CD4-positive, alpha-beta T cell (primary cell): ENCODE measurements at regions not wholly inside any gene's neighbourhood (a gene's known extent, or its start where the extent isn't known, plus 50 kb on each side); places are given as distances from the start of the nearest gene placed in this dataset.

Experiments
- ATAC-seq: fragments of 200-7000 bp; cut with Tn5 transposase; one replicate; pipeline ENCODE4 v1.10.0; 2022; ENCODE audit warnings: mild to moderate bottlenecking; ENCODE audit not compliant: poor library complexity
- CTCF ChIA-PET: fragments of 350-600 bp; sonication (Branson Sonifier 250); formaldehyde crosslinking; loops from one replicate; lab custom pipeline; 2021; ENCODE audit warnings: antibody characterized with exemption, inconsistent platforms; lab: Charles Lee
- POLR2A ChIA-PET: fragments of 350-600 bp; sonication (Branson Sonifier 250); formaldehyde crosslinking; loops from one replicate; lab custom pipeline; 2021; ENCODE audit warnings: antibody characterized with exemption, inconsistent platforms; lab: Charles Lee
- DNase-seq, 14 experiments: peaks; one replicate each; pipeline ENCODE4 v3.0.0-alpha.2; 2013 to 2020; ENCODE audit warnings: mixed read lengths in 2 of 14
- H3K27ac ChIP-seq, 2 donors: one replicate each; pipeline versions ENCODE4 v1.5.1 to v1.7.0; 2013; ENCODE audit warnings: low read length in 2 of 2, low read depth in 1 of 2, mild to moderate bottlenecking in 1 of 2
- H3K27me3 ChIP-seq, 2 experiments: 1 replicate in 1 of 2; 2 replicates in 1 of 2; pipeline versions ENCODE4 v1.6.1 to v1.7.0; 2013; ENCODE audit warnings: low read length in 2 of 2, control low read depth in 1 of 2, mild to moderate bottlenecking in 1 of 2, moderate library complexity in 1 of 2; ENCODE audit not compliant: insufficient read depth in 2 of 2, control insufficient read depth in 1 of 2
- H3K36me3 ChIP-seq: one replicate; pipeline ENCODE4 v1.6.1; 2013; ENCODE audit warnings: low read length, control low read depth; ENCODE audit not compliant: insufficient read depth
- H3K4me1 ChIP-seq: one replicate; pipeline ENCODE4 v1.6.1; 2013; ENCODE audit warnings: low read length, control low read depth; ENCODE audit not compliant: insufficient read depth
- H3K4me3 ChIP-seq: one replicate; pipeline ENCODE4 v1.5.1; 2013; ENCODE audit warnings: mild to moderate bottlenecking, low read length, moderate library complexity
- H3K9me3 ChIP-seq, 2 experiments: 1 replicate in 1 of 2; 2 replicates in 1 of 2; pipeline versions ENCODE4 v1.6.1 to v1.7.0; 2013; ENCODE audit warnings: low read length in 2 of 2, mild to moderate bottlenecking in 2 of 2, control low read depth in 1 of 2, moderate library complexity in 1 of 2; ENCODE audit not compliant: control insufficient read depth in 1 of 2, insufficient read depth in 1 of 2
- H3K27ac Mint-ChIP-seq: one replicate; pipeline ENCODE4 v1.8.0; 2020; ENCODE audit warnings: mixed read lengths
- H3K27me3 Mint-ChIP-seq: one replicate; pipeline ENCODE4 v1.8.0; 2021; ENCODE audit warnings: mixed read lengths
- H3K36me3 Mint-ChIP-seq: one replicate; pipeline ENCODE4 v1.8.0; 2021; ENCODE audit warnings: low read depth, mixed read lengths
- H3K4me1 Mint-ChIP-seq: one replicate; pipeline ENCODE4 v1.8.0; 2021; ENCODE audit warnings: low read depth, mixed read lengths
- H3K4me3 Mint-ChIP-seq: one replicate; pipeline ENCODE4 v1.8.0; 2020; ENCODE audit warnings: mild to moderate bottlenecking, mixed read lengths
- H3K9me3 Mint-ChIP-seq: one replicate; pipeline ENCODE4 v1.8.0; 2020; ENCODE audit warnings: mixed read lengths
- intact Hi-C, 2 experiments: fragments of 100-400 bp; cut with DNase I in 1 of 2; cut with micrococcal nuclease in 1 of 2; formaldehyde crosslinking; loops; one replicate each; pipeline versions ENCODE4 v1.15.1 to v1.9.0; 2023 to 2025; cut with DNase I, micrococcal nuclease
- TF ChIP-seq, protein P1 (sequence below): fragments of 200-600 bp; IDR thresholded peaks from one replicate; pipeline ENCODE4 v1.8.0; 2022; ENCODE audit warnings: antibody characterized with exemption, mild to moderate bottlenecking

DNA sequence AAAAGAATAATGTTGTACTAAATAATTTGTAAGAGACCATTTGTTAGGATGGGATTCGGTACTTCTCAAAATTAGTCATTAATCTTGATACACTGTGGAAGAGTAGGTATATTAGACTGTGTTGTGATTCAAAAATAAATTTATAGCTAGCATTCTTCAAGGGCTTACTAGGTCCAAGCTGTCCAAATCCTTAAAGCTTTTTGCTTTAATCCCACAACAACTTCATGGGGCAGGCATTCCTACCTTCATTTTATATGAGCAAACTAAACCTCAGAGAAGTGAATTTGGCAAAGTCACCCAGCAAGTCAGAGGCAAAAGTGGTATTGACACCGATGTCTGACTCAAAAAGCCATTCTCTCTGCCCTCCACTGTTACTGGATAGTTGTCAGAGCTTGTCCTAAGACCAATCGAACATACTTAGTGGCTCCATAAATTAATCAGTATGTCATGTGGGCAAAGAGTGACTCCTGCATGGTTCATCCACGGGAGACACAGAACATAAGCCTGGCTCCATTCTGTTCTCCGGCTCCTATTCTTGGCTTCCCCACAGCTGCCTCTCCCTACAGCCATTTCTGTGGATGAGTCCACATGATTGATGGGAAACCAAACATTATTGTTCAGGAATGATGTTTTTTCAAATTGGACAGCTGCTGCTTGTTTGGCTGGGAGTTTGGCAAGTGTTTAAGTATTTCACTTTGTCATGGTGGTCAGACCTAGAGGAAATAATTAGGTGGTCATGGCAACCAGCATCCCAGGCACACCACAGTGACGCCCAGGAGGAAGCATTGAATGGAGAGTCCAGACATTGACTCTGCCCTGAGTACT, 133.4 kb upstream of the FGGY start:
- ATAC-seq, result no peak
- TF ChIP-seq, protein P1, sequence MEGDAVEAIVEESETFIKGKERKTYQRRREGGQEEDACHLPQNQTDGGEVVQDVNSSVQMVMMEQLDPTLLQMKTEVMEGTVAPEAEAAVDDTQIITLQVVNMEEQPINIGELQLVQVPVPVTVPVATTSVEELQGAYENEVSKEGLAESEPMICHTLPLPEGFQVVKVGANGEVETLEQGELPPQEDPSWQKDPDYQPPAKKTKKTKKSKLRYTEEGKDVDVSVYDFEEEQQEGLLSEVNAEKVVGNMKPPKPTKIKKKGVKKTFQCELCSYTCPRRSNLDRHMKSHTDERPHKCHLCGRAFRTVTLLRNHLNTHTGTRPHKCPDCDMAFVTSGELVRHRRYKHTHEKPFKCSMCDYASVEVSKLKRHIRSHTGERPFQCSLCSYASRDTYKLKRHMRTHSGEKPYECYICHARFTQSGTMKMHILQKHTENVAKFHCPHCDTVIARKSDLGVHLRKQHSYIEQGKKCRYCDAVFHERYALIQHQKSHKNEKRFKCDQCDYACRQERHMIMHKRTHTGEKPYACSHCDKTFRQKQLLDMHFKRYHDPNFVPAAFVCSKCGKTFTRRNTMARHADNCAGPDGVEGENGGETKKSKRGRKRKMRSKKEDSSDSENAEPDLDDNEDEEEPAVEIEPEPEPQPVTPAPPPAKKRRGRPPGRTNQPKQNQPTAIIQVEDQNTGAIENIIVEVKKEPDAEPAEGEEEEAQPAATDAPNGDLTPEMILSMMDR, result no peak
- Mint-ChIP-seq H3K27me3 (peaks cover 31% of the 10 kb centered on the region), H3K27ac (no peak overlapping the region), H3K4me3 (no peak overlapping the region), H3K9me3 (peaks cover 4% of the 10 kb centered on the region), H3K36me3 (no peaks in the 10 kb centered on the region), H3K4me1 (no peaks in the 10 kb centered on the region)
- no peak overlapping the region for H3K27ac ChIP-seq
- H3K9me3 ChIP-seq, result peaks cover 0 to 1% of the 10 kb centered on the region in 2 experiments
- H3K4me3 ChIP-seq, result no peak overlapping the region
- H3K27me3 ChIP-seq, result no peaks in the 10 kb centered on the region
- ChIA-PET POLR2A (no interaction called here), CTCF (no interaction called here)
- H3K36me3 ChIP-seq, result no peaks in the 10 kb centered on the region
- DNase-seq, result no peak
- intact Hi-C loops, result no loop called here
- no peaks in the 10 kb centered on the region for H3K4me1 ChIP-seq

DNA sequence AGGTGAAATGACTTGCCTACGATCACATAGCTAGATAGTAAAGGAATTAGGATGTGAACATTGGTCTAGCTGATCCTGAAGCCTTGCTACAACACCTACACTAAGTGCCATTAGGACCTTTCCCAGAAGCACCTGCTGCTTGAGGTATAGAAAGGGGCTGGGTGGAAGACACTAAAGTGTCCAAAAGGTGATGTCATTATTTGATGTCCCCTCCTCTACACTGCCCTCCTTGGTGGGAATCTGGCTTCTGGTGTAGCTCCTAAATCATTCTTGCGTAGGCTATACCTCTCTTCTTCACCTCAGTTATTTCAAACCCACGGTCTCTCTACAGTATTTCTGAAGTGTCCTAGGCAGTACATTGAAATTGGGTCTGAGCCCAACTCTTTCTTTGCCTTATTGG, 132.5 kb upstream of the FGGY start:
- POLR2A ChIA-PET, result no interaction called here
- Mint-ChIP-seq H3K27me3 (peaks cover 31% of the 10 kb centered on the region), H3K4me3 (no peak overlapping the region), H3K36me3 (no peaks in the 10 kb centered on the region), H3K27ac (no peak overlapping the region), H3K9me3 (no peaks in the 10 kb centered on the region), H3K4me1 (no peaks in the 10 kb centered on the region)
- no peak overlapping the region for H3K27ac ChIP-seq
- H3K4me1 ChIP-seq, result no peaks in the 10 kb centered on the region
- CTCF ChIA-PET, result no interaction called here
- no peaks in the 10 kb centered on the region for H3K27me3 ChIP-seq
- DNase-seq (no peak), ATAC-seq (no peak)
- TF ChIP-seq, protein P1, result no peak
- intact Hi-C loops, result no loop called here
- H3K36me3 ChIP-seq, result no peaks in the 10 kb centered on the region
- no peak overlapping the region for H3K4me3 ChIP-seq
- no peaks in the 10 kb centered on the region for H3K9me3 ChIP-seq

DNA sequence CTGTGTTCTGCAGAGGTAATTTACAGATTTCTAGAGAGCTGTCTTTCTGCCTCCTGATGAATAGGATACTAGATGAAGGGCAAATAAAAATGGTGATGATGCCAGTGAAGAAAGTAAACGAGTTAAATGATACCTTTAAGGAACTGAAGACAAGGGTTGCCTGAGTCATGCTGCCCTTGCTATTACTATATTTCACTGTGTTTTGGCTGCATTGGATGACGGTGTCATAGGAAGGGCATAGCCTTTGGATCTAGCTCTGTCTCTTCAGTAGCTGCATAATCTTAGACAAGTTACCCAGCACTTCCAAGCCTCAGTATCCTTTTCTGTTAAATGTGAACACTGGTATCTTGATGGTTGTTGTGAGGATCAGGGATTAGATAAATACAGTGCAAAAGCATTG, 131.5 kb upstream of the FGGY start:
- ChIA-PET CTCF (no interaction called here), POLR2A (interaction anchor here (0.6 kb wide), 1 partner anchor 53 kb away, joined by 3 read pairs; no protein-coding TSS in a partner anchor)
- TF ChIP-seq, protein P1, result no peak
- H3K4me1 ChIP-seq, result no peaks in the 10 kb centered on the region
- intact Hi-C loops, result no loop called here
- H3K27ac ChIP-seq, result no peak overlapping the region
- no peak overlapping the region for H3K4me3 ChIP-seq
- Mint-ChIP-seq H3K9me3 (no peaks in the 10 kb centered on the region), H3K27me3 (peaks cover 36% of the 10 kb centered on the region), H3K4me1 (no peaks in the 10 kb centered on the region), H3K27ac (no peak overlapping the region), H3K36me3 (no peaks in the 10 kb centered on the region), H3K4me3 (no peak overlapping the region)
- no peak for DNase-seq
- H3K36me3 ChIP-seq, result no peaks in the 10 kb centered on the region
- ATAC-seq, result no peak
- H3K9me3 ChIP-seq, result no peaks in the 10 kb centered on the region
- H3K27me3 ChIP-seq, result no peaks in the 10 kb centered on the region
